ENCODE measurements at regions not wholly inside any gene's neighbourhood (a gene's known extent, or its start where the extent isn't known, plus 50 kb on each side); places are given as distances from the start of the nearest gene placed in this dataset.

DNA sequence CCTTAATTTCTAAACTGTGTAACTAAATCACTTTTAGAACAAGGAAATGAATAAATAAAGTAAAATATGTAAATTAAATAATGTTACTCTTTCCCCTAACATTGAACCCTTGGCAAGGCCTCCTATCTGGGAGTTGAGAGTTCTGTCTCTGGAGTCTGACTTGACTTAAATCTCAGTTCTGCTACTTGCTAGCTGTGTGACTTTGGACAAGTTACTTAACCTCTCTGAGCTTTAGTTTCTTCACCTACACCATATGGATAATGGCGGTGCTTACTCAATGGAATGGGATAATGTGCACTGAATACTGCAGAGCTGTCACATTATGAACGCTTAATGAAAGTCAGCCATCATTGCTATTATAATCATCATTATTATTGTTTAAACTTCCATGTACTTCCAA, 92.1 kb upstream of the SOD3 start:
- no peak for ATAC-seq (ENCODE audit: low read depth)
- TF ChIP-seq, protein P1, sequence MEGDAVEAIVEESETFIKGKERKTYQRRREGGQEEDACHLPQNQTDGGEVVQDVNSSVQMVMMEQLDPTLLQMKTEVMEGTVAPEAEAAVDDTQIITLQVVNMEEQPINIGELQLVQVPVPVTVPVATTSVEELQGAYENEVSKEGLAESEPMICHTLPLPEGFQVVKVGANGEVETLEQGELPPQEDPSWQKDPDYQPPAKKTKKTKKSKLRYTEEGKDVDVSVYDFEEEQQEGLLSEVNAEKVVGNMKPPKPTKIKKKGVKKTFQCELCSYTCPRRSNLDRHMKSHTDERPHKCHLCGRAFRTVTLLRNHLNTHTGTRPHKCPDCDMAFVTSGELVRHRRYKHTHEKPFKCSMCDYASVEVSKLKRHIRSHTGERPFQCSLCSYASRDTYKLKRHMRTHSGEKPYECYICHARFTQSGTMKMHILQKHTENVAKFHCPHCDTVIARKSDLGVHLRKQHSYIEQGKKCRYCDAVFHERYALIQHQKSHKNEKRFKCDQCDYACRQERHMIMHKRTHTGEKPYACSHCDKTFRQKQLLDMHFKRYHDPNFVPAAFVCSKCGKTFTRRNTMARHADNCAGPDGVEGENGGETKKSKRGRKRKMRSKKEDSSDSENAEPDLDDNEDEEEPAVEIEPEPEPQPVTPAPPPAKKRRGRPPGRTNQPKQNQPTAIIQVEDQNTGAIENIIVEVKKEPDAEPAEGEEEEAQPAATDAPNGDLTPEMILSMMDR (IDR thresholded peaks at IDR 0.05; ENCODE audit: poor library complexity, severe bottlenecking) = no peak
- H3K27ac ChIP-seq (ENCODE audit: poor library complexity, severe bottlenecking) = no peak overlapping the region

DNA sequence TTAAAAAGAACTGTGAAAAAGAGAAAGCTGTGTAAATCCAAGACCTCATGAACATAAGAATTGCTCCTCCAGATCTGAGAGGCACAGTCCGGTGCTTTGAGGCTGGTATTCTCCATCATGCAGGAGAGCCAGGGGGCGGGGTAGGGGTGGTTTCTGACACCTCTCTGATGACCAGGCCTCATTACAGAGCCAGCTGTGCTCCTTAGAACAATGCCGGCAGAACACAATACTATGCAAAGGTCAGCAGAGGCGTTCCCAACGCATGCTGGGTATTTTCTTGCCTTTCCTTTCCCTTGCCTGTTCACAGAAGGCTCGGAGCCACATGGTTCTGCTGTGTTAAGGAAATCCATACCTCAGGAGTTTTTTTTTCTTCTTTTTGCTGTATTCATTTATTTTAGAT, 91.2 kb upstream of the SOD3 start:
- Histone ChIP-seq H3K4me3 (ENCODE audit: severe bottlenecking) (no peak overlapping the region), H3K27ac (ENCODE audit: poor library complexity, severe bottlenecking) (no peak overlapping the region), H3K36me3 (ENCODE audit: low read depth) (no peaks in the 10 kb centered on the region), H3K4me1 (ENCODE audit: insufficient read depth, poor library complexity, severe bottlenecking) (no peaks in the 10 kb centered on the region), H3K27me3 (ENCODE audit: insufficient read depth, poor library complexity, severe bottlenecking) (peaks cover 4% of the 10 kb centered on the region), H3K9me3 (ENCODE audit: severe bottlenecking) (no peaks in the 10 kb centered on the region)
- TF ChIP-seq, protein P1 (IDR thresholded peaks at IDR 0.05; ENCODE audit: poor library complexity, severe bottlenecking) = no peak
- ATAC-seq (ENCODE audit: low read depth) (no peak), DNase-seq (ENCODE audit: low spot score) (no peak)

More for the DNA sequence above, 92.1 kb upstream of the SOD3 start:
- Histone ChIP-seq H3K9me3 (ENCODE audit: severe bottlenecking) (no peaks in the 10 kb centered on the region), H3K27me3 (ENCODE audit: insufficient read depth, poor library complexity, severe bottlenecking) (peaks cover 4% of the 10 kb centered on the region), H3K4me3 (ENCODE audit: severe bottlenecking) (no peak overlapping the region), H3K4me1 (ENCODE audit: insufficient read depth, poor library complexity, severe bottlenecking) (no peaks in the 10 kb centered on the region), H3K36me3 (ENCODE audit: low read depth) (no peaks in the 10 kb centered on the region)
- DNase-seq (ENCODE audit: low spot score) = no peak

DNA sequence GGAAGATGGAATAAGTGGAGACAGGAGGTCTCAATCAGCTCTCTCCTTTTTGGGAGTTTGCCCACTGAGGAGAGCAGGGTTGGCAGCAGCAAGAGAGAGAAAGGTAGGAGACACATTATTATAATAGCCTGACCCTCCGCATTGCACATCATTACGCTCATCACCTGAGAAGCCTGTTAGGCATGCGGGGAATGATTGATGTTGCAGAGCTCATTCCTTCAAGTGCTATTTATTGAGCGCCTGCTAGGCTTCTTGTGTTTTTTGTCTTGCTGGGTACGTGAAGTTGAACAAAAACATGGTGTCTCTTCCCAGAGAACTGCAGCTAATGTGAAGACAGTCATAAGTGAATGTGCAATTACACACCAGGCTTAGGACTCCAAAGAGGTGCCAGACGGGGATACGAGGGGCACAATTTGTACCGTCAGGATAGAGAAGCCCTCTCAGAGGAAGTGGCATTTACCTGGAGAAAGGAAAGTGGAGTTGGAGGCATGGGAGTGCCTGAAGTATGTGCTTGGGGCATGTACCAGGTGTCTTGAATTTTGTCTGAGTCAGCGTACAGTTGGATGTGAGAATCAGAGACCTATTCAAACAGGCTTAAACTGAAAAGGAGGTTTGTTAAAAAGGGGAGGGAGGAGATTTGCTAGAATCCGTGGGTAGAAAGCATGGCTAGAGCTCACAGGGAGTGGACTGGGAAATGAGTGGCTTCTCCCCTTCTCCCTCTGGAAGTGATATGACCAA, 90.2 kb upstream of the SOD3 start:
- Histone ChIP-seq H3K9me3 (ENCODE audit: severe bottlenecking) (no peaks in the 10 kb centered on the region), H3K36me3 (ENCODE audit: low read depth) (no peaks in the 10 kb centered on the region), H3K4me1 (ENCODE audit: insufficient read depth, poor library complexity, severe bottlenecking) (no peaks in the 10 kb centered on the region), H3K27me3 (ENCODE audit: insufficient read depth, poor library complexity, severe bottlenecking) (peaks cover 4% of the 10 kb centered on the region), H3K4me3 (ENCODE audit: severe bottlenecking) (no peak overlapping the region), H3K27ac (ENCODE audit: poor library complexity, severe bottlenecking) (no peak overlapping the region)
- no peak for DNase-seq (ENCODE audit: low spot score)
- ATAC-seq (ENCODE audit: low read depth) = no peak
- TF ChIP-seq, protein P1 (IDR thresholded peaks at IDR 0.05; ENCODE audit: poor library complexity, severe bottlenecking) = no peak

DNA sequence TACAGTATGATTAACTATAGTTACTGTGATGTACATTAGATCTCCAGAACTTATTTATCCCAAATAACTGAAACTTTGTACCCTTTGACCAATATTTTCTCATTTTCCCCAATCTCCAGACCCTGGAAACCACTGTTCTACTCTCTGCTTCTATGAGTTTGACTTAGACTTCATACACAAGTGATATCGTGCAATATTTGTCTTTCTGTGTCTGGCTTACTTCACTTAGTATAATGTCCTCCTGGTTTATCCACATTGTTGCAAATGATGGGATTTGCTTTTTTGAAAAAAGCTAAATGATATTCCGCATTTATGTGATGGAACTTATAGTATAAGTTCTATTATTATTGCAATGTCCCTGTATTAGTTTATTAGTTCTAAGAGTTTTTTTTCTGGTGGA, 81.8 kb upstream of the SOD3 start:
- TF ChIP-seq, protein P1 (IDR thresholded peaks at IDR 0.05; ENCODE audit: poor library complexity, severe bottlenecking) = no peak
- H3K36me3 ChIP-seq (ENCODE audit: low read depth) = no peaks in the 10 kb centered on the region
- no peaks in the 10 kb centered on the region for H3K9me3 ChIP-seq (ENCODE audit: severe bottlenecking)
- DNase-seq (ENCODE audit: low spot score) (no peak), ATAC-seq (ENCODE audit: low read depth) (no peak)
- no peaks in the 10 kb centered on the region for H3K27me3 ChIP-seq (ENCODE audit: insufficient read depth, poor library complexity, severe bottlenecking)
- H3K27ac ChIP-seq (ENCODE audit: poor library complexity, severe bottlenecking) = no peak overlapping the region
- H3K4me1 ChIP-seq (ENCODE audit: insufficient read depth, poor library complexity, severe bottlenecking) = no peaks in the 10 kb centered on the region
- no peak overlapping the region for H3K4me3 ChIP-seq (ENCODE audit: severe bottlenecking)

DNA sequence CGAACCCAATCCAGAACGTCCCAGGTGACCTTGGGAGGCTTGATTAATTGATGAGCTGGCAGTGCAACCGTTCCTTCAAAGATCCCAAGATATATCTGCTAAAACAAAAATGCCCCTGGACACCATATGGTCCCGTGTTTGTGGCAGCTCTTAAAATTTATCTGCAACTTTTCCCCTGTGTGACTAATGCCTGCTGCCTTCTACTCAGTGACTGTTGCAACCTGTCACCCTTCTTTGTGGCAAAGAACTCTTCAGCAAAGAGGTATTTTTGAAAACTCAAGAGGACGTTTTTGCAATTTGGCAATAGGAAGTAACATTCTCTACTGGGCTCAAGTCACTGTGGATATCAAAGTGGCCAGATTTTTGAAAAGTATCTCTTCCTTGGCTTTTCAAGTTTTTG, 75.8 kb upstream of the SOD3 start:
- TF ChIP-seq, protein P1 (IDR thresholded peaks at IDR 0.05; ENCODE audit: poor library complexity, severe bottlenecking) = no peak

More for the DNA sequence above, 75.8 kb upstream of the SOD3 start:
- no peak for DNase-seq (ENCODE audit: low spot score)
- Histone ChIP-seq H3K27ac (ENCODE audit: poor library complexity, severe bottlenecking) (no peak overlapping the region), H3K4me3 (ENCODE audit: severe bottlenecking) (no peak overlapping the region), H3K4me1 (ENCODE audit: insufficient read depth, poor library complexity, severe bottlenecking) (no peaks in the 10 kb centered on the region), H3K27me3 (ENCODE audit: insufficient read depth, poor library complexity, severe bottlenecking) (no peaks in the 10 kb centered on the region), H3K36me3 (ENCODE audit: low read depth) (no peaks in the 10 kb centered on the region), H3K9me3 (ENCODE audit: severe bottlenecking) (no peaks in the 10 kb centered on the region)
- no peak for ATAC-seq (ENCODE audit: low read depth)
